HEK293T (cell line): ENCODE measurements at regions not wholly inside any gene's neighbourhood (a gene's known extent, or its start where the extent isn't known, plus 50 kb on each side); places are given as distances from the start of the nearest gene placed in this dataset.

ENCODE experiments used
- ARNT ChIP-seq: fragments of 450-650 bp; IDR thresholded peaks from 2 replicates; pipeline ENCODE4 v1.6.1; 2017; ENCODE audit warnings: mild to moderate bottlenecking
- BHLHE40 ChIP-seq: fragments of 450-650 bp; IDR thresholded peaks from 2 replicates; pipeline ENCODE4 v1.6.1; 2016; ENCODE audit warnings: mild to moderate bottlenecking, moderate library complexity, borderline replicate concordance
- CTBP1 ChIP-seq: fragments of 450-650 bp; IDR thresholded peaks from 2 replicates; pipeline ENCODE4 v1.6.1; 2016; ENCODE audit warnings: borderline replicate concordance
- ELF4 ChIP-seq: fragments of 450-650 bp; IDR thresholded peaks from 2 replicates; pipeline ENCODE4 v1.6.1; 2017; ENCODE audit warnings: antibody characterized with exemption
- FOXA1 ChIP-seq: fragments of 450-650 bp; IDR thresholded peaks from 2 replicates; pipeline ENCODE4 v1.6.1; 2016; ENCODE audit warnings: mild to moderate bottlenecking
- FOXK2 ChIP-seq: fragments of 450-650 bp; IDR thresholded peaks from 2 replicates; pipeline ENCODE4 v1.6.1; 2016; ENCODE audit warnings: mild to moderate bottlenecking
- FOXM1 ChIP-seq: fragments of 450-650 bp; IDR thresholded peaks from 2 replicates; pipeline ENCODE4 v1.6.1; 2017; ENCODE audit warnings: mild to moderate bottlenecking, borderline replicate concordance
- HDGF ChIP-seq: fragments of 450-650 bp; IDR thresholded peaks from 2 replicates; pipeline ENCODE4 v1.6.1; 2017; ENCODE audit warnings: antibody characterized with exemption, borderline replicate concordance
- LEF1 ChIP-seq: fragments of 450-650 bp; IDR thresholded peaks from 2 replicates; pipeline ENCODE4 v1.6.1; 2017; ENCODE audit warnings: mild to moderate bottlenecking, borderline replicate concordance
- NFRKB ChIP-seq: fragments of 450-650 bp; IDR thresholded peaks from 2 replicates; pipeline ENCODE4 v1.6.1; 2016; ENCODE audit warnings: mild to moderate bottlenecking, moderate library complexity
- SP1 ChIP-seq: fragments of 450-650 bp; IDR thresholded peaks from 2 replicates; pipeline ENCODE4 v1.6.1; 2017
- TARDBP ChIP-seq: fragments of 450-650 bp; IDR thresholded peaks from 2 replicates; pipeline ENCODE4 v1.6.1; 2016

- no peak for TF ChIP-seq FOXA1
- no peak for TF ChIP-seq BHLHE40
- TF ChIP-seq FOXM1, result no peak
- TF ChIP-seq CTBP1, result no peak
- TF ChIP-seq HDGF, result no peak
- no peak for TF ChIP-seq NFRKB
- TF ChIP-seq SP1, result no peak
- no peak for TF ChIP-seq FOXK2
- no peak for TF ChIP-seq TARDBP
- no peak for TF ChIP-seq ELF4
- no peak for TF ChIP-seq ARNT
- TF ChIP-seq LEF1, result no peak
Observed at GRCh38 chr2:82254728-82255127, 1950.2 kb upstream of the LRRTM1 start.
